H9 (cell line): ENCODE measurements at regions not wholly inside any gene's neighbourhood (a gene's known extent, or its start where the extent isn't known, plus 50 kb on each side); places are given as distances from the start of the nearest gene placed in this dataset.

Experiments used
- DNase-seq: peaks from one replicate; pipeline ENCODE4 v3.0.0-alpha.2; 2017
- H2AFZ ChIP-seq: one replicate; pipeline ENCODE4 v1.6.1; 2013; ENCODE audit warnings: mild to moderate bottlenecking, low read length, control low read depth, moderate library complexity
- H2AK5ac ChIP-seq: 2 replicates; pipeline ENCODE4 v1.6.1; 2013; ENCODE audit warnings: low read length, control low read depth, mixed read lengths; ENCODE audit not compliant: insufficient read length
- H2BK120ac ChIP-seq: one replicate; pipeline ENCODE4 v1.6.1; 2013; ENCODE audit warnings: low read depth, mild to moderate bottlenecking, low read length, control low read depth, inconsistent platforms; ENCODE audit not compliant: poor library complexity, severe bottlenecking
- H2BK12ac ChIP-seq: 2 replicates; pipeline ENCODE4 v1.6.1; 2013; ENCODE audit warnings: low read length, control low read depth, mixed read lengths, low read depth; ENCODE audit not compliant: insufficient read length
- H2BK15ac ChIP-seq: 2 replicates; pipeline ENCODE4 v1.6.1; 2013; ENCODE audit warnings: low read depth, low read length, control low read depth
- H2BK20ac ChIP-seq: one replicate; pipeline ENCODE4 v1.6.1; 2013; ENCODE audit warnings: low read depth, mild to moderate bottlenecking, low read length, control low read depth, inconsistent platforms; ENCODE audit not compliant: poor library complexity, severe bottlenecking
- H2BK5ac ChIP-seq: 2 replicates; pipeline ENCODE4 v1.6.1; 2013; ENCODE audit warnings: low read length, control low read depth, mixed read lengths; ENCODE audit not compliant: insufficient read length
- H3K14ac ChIP-seq: 2 replicates; pipeline ENCODE4 v1.6.1; 2013; ENCODE audit warnings: low read length, control low read depth; ENCODE audit not compliant: insufficient read depth
- H3K18ac ChIP-seq: 2 replicates; pipeline ENCODE4 v1.6.1; 2013; ENCODE audit warnings: low read depth, mild to moderate bottlenecking, mixed read lengths, low read length, control low read depth; ENCODE audit not compliant: insufficient read length
- H3K23ac ChIP-seq: 2 replicates; pipeline ENCODE4 v1.6.1; 2013; ENCODE audit warnings: low read length, control low read depth, mixed read lengths, low read depth; ENCODE audit not compliant: insufficient read length
- H3K23me2 ChIP-seq: 2 replicates; pipeline ENCODE4 v1.6.1; 2013; ENCODE audit warnings: low read depth, mild to moderate bottlenecking, mixed read lengths, low read length, control low read depth; ENCODE audit not compliant: insufficient read length, poor library complexity, severe bottlenecking
- H3K27ac ChIP-seq: 2 replicates; pipeline ENCODE4 v1.5.1; 2013; ENCODE audit warnings: low read length, control low read depth, mixed read lengths, low read depth; ENCODE audit not compliant: insufficient read length
- H3K27me3 ChIP-seq: 2 replicates; pipeline ENCODE4 v1.6.1; 2013; ENCODE audit warnings: low read length, control low read depth, inconsistent platforms; ENCODE audit not compliant: insufficient read depth
- H3K4ac ChIP-seq: 2 replicates; pipeline ENCODE4 v1.6.1; 2013; ENCODE audit warnings: low read depth, mild to moderate bottlenecking, control low read depth, inconsistent platforms, low read length, moderate library complexity
- H3K4me1 ChIP-seq: 2 replicates; pipeline ENCODE4 v1.6.1; 2013; ENCODE audit warnings: low read length, control low read depth, inconsistent platforms; ENCODE audit not compliant: insufficient read depth
- H3K4me2 ChIP-seq: 2 replicates; pipeline ENCODE4 v1.6.1; 2013; ENCODE audit warnings: low read length, control low read depth, mixed read lengths; ENCODE audit not compliant: insufficient read length, insufficient read depth
- H3K56ac ChIP-seq: 2 replicates; pipeline ENCODE4 v1.6.1; 2013; ENCODE audit warnings: low read depth, mild to moderate bottlenecking, mixed read lengths, low read length, control low read depth; ENCODE audit not compliant: insufficient read length
- H3K79me1 ChIP-seq: 2 replicates; pipeline ENCODE4 v1.6.1; 2013; ENCODE audit warnings: low read depth, mild to moderate bottlenecking, moderate library complexity, low read length, control low read depth, inconsistent platforms; ENCODE audit not compliant: insufficient read depth, poor library complexity, severe bottlenecking
- H3K79me2 ChIP-seq: 2 replicates; pipeline ENCODE4 v1.6.1; 2013; ENCODE audit warnings: low read length, control low read depth, inconsistent platforms; ENCODE audit not compliant: insufficient read depth
- H3K9ac ChIP-seq: 2 replicates; pipeline ENCODE4 v1.6.1; 2013; ENCODE audit warnings: low read length, control low read depth, mixed read lengths; ENCODE audit not compliant: insufficient read length; ENCODE audit errors: extremely low read depth
- H3K9me3 ChIP-seq: one replicate; pipeline ENCODE4 v1.6.1; 2013; ENCODE audit warnings: low read depth, low read length, inconsistent platforms; ENCODE audit not compliant: control insufficient read depth
- H3T11ph ChIP-seq: one replicate; pipeline ENCODE4 v1.6.1; 2013; ENCODE audit warnings: mild to moderate bottlenecking, low read length, control low read depth, inconsistent platforms
- H4K20me1 ChIP-seq: one replicate; pipeline ENCODE4 v1.6.1; 2013; ENCODE audit not compliant: control insufficient read depth, insufficient read length, insufficient read depth
- H4K5ac ChIP-seq: 2 replicates; pipeline ENCODE4 v1.6.1; 2013; ENCODE audit warnings: low read depth, mild to moderate bottlenecking, mixed read lengths, low read length, control low read depth; ENCODE audit not compliant: insufficient read length
- H4K8ac ChIP-seq: replicated peaks from 2 replicates; pipeline ENCODE4 v1.6.1; 2013; ENCODE audit warnings: low read length, control low read depth, mixed read lengths, low read depth; ENCODE audit not compliant: insufficient read length
- H4K91ac ChIP-seq: 2 replicates; pipeline ENCODE4 v1.6.1; 2013; ENCODE audit warnings: low read depth, mild to moderate bottlenecking, moderate library complexity, mixed read lengths, low read length, control low read depth; ENCODE audit not compliant: insufficient read length
- H3K27ac Mint-ChIP-seq, 3 experiments: 2 replicates in 2 of 3; 3 replicates in 1 of 3; pipeline ENCODE4 v1.8.0; 2020 to 2021; ENCODE audit warnings: mixed read lengths in 3 of 3, mild to moderate bottlenecking in 1 of 3, moderate library complexity in 1 of 3
- H3K27me3 Mint-ChIP-seq: 2 replicates; pipeline ENCODE4 v1.8.0; 2021; ENCODE audit warnings: low read depth, mild to moderate bottlenecking, moderate library complexity, mixed read lengths
- H3K36me3 Mint-ChIP-seq, 3 experiments: 2 replicates in 2 of 3; 3 replicates in 1 of 3; pipeline ENCODE4 v1.8.0; 2020 to 2021; ENCODE audit warnings: low read depth in 3 of 3, mixed read lengths in 3 of 3; ENCODE audit not compliant: insufficient read depth in 1 of 3
- H3K4me1 Mint-ChIP-seq, 2 experiments: 2 replicates each; pipeline ENCODE4 v1.8.0; 2020; ENCODE audit warnings: mixed read lengths in 2 of 2
- H3K4me3 Mint-ChIP-seq, 2 experiments: 2 replicates in 1 of 2; 3 replicates in 1 of 2; pipeline ENCODE4 v1.8.0; 2020 to 2021; ENCODE audit warnings: mild to moderate bottlenecking in 2 of 2, mixed read lengths in 2 of 2, moderate library complexity in 1 of 2
- H3K9me3 Mint-ChIP-seq, 2 experiments: 2 replicates in 1 of 2; 3 replicates in 1 of 2; pipeline ENCODE4 v1.8.0; 2020; ENCODE audit warnings: mild to moderate bottlenecking in 2 of 2, mixed read lengths in 2 of 2, moderate library complexity in 1 of 2
- CTCF ChIP-seq: fragments of 200-600 bp; sonication (generic); conservative IDR thresholded peaks from 3 replicates; pipeline ENCODE4 v1.8.0; 2021; ENCODE audit warnings: antibody characterized with exemption, mild to moderate bottlenecking
- WGBS: extraction: QIAGEN DNeasy Blood & Tissue Kit; methylation state at CpG from one replicate; pipeline ENCODE4 v1.1.7; 2013; ENCODE audit warnings: missing lambda C conversion rate, low lambda C conversion rate, mixed read lengths; ENCODE audit not compliant: insufficient read length; ENCODE audit errors: extremely low coverage; 5-methylcytosine and 5-hydroxymethylcytosine counted together

- Mint-ChIP-seq H3K36me3 (no peaks in the 10 kb centered on the region), H3K27me3 (no peaks in the 10 kb centered on the region), H3K4me3 (no peak overlapping the region), H3K27ac (no peak overlapping the region), H3K4me1 (no peaks in the 10 kb centered on the region), H3K9me3 (no peaks in the 10 kb centered on the region)
- H4K8ac ChIP-seq, result no peak overlapping the region
- H4K5ac ChIP-seq, result no peak overlapping the region
- no peak overlapping the region for H4K91ac ChIP-seq
- H2AK5ac ChIP-seq, result no peak overlapping the region
- no peak overlapping the region for H2BK5ac ChIP-seq
- no CpG with 5 or more reads among the region's 2 CpGs for WGBS
- H3K9me3 ChIP-seq, result no peaks in the 10 kb centered on the region
- H3K27ac ChIP-seq, result no peak overlapping the region
- no peak overlapping the region for H3K23ac ChIP-seq
- H3K4me2 ChIP-seq, result no peak overlapping the region
- TF ChIP-seq CTCF, result no peak
- H4K20me1 ChIP-seq, result no peaks in the 10 kb centered on the region
- no peak overlapping the region for H2AFZ ChIP-seq
- H3K14ac ChIP-seq, result no peak overlapping the region
- no peak overlapping the region for H3K18ac ChIP-seq
- DNase-seq, result no peak
- H2BK15ac ChIP-seq, result no peak overlapping the region
- H3K4ac ChIP-seq, result no peak overlapping the region
- no peaks in the 10 kb centered on the region for H3K27me3 ChIP-seq
- no peaks in the 10 kb centered on the region for H3K23me2 ChIP-seq
- H3K56ac ChIP-seq, result no peak overlapping the region
- no peak overlapping the region for H2BK12ac ChIP-seq
- no peaks in the 10 kb centered on the region for H3K79me1 ChIP-seq
- H3K79me2 ChIP-seq, result no peaks in the 10 kb centered on the region
- no peaks in the 10 kb centered on the region for H3K4me1 ChIP-seq
- no peak overlapping the region for H3T11ph ChIP-seq
- H2BK120ac ChIP-seq, result no peak overlapping the region
- H3K9ac ChIP-seq, result no peak overlapping the region
- H2BK20ac ChIP-seq, result no peak overlapping the region
Observed at GRCh38 chr11:86128914-86129313, 60.0 kb upstream of the PICALM start.
